Kidney epithelial cell (primary cell): ENCODE measurements at regions not wholly inside any gene's neighbourhood (a gene's known extent, or its start where the extent isn't known, plus 50 kb on each side); places are given as distances from the start of the nearest gene placed in this dataset.

ENCODE experiments used
- DNase-seq: peaks from one replicate; pipeline ENCODE4 v3.0.0-alpha.2; 2010; ENCODE audit warnings: low read depth
- H3K27me3 ChIP-seq: 2 replicates; pipeline ENCODE4 v1.6.0; 2011; ENCODE audit warnings: low read length; ENCODE audit not compliant: control insufficient read depth, insufficient read depth
- H3K36me3 ChIP-seq: 2 replicates; pipeline ENCODE4 v1.5.1; 2011; ENCODE audit warnings: low read length; ENCODE audit not compliant: control insufficient read depth, insufficient read depth
- H3K4me3 ChIP-seq: 2 replicates; pipeline ENCODE4 v1.5.1; 2011; ENCODE audit warnings: low read depth, mild to moderate bottlenecking, control low read depth, low read length
- TF ChIP-seq, protein P1 (sequence below): IDR thresholded peaks from 2 replicates; pipeline ENCODE4 v1.5.1; 2011; ENCODE audit warnings: mild to moderate bottlenecking, moderate library complexity, low read length, control low read depth, inconsistent platforms; ENCODE audit not compliant: insufficient read depth, poor library complexity, severe bottlenecking

DNA sequence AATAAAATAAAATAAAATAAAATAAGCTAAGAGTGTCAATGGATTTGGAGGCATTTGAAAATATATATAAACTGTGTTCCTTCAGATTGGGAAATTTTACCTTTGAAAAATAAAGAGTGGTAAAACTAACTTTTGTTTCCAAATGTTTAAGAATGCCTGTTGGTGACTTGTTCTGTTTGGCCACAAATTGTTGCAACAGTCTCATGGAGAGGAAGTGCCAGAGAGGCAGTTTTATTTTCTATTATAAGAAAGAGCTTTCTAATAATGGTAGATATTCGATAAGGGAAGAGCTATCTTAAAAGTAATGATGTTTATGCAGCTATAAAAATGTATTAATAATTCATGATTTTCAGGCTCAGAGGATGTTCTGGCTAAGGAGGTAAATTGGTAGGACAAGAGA is 68.8 kb upstream of the MDGA2 start:
- H3K36me3 ChIP-seq = no peaks in the 10 kb centered on the region
- H3K4me3 ChIP-seq = no peak overlapping the region
- H3K27me3 ChIP-seq = no peaks in the 10 kb centered on the region
- no peak for DNase-seq
- TF ChIP-seq, protein P1, sequence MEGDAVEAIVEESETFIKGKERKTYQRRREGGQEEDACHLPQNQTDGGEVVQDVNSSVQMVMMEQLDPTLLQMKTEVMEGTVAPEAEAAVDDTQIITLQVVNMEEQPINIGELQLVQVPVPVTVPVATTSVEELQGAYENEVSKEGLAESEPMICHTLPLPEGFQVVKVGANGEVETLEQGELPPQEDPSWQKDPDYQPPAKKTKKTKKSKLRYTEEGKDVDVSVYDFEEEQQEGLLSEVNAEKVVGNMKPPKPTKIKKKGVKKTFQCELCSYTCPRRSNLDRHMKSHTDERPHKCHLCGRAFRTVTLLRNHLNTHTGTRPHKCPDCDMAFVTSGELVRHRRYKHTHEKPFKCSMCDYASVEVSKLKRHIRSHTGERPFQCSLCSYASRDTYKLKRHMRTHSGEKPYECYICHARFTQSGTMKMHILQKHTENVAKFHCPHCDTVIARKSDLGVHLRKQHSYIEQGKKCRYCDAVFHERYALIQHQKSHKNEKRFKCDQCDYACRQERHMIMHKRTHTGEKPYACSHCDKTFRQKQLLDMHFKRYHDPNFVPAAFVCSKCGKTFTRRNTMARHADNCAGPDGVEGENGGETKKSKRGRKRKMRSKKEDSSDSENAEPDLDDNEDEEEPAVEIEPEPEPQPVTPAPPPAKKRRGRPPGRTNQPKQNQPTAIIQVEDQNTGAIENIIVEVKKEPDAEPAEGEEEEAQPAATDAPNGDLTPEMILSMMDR = no peak

DNA sequence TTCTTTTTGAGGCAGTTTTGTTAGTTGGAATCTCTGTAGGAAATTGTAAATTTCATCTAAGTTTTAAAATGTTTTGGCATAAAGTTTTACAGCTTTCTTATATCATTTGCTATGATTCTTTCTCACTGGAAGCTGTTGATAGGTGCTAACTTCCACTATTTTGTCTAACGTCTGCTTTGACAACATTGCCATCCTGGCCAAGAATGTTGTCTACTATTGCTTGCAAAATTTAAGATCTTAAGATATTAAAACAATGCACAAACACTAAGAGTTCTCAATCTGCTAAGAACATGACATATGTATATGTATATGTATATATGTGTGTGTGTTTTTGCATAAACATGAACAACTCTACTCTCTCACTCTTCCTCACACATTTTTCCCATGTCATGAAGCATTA is 64.1 kb upstream of the MDGA2 start:
- no peak for DNase-seq
- H3K36me3 ChIP-seq = no peaks in the 10 kb centered on the region
- H3K27me3 ChIP-seq = no peaks in the 10 kb centered on the region
- TF ChIP-seq, protein P1 = no peak
- no peak overlapping the region for H3K4me3 ChIP-seq

DNA sequence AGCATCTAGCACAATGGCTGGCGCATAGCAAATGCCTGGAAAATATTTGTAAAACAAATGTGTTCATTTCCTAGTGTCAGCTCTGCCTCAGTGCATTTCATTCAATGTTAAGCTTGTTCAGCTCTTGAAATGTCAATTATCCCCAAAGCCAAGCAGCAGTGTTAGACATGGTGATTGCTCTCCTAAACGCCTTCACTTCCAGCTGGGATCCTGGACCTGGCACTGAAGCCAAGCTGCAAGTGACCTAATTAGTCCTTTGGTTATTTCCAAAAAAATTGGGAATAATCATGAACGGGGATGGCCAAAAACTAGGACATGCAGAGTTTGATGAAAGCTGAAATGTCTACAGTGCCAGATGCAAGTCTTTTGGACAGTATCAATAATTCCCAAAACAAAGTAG is 54.9 kb upstream of the MDGA2 start:
- Histone ChIP-seq H3K4me3 (no peak overlapping the region), H3K27me3 (no peaks in the 10 kb centered on the region), H3K36me3 (no peaks in the 10 kb centered on the region)
- DNase-seq = no peak
- TF ChIP-seq, protein P1 = no peak
